ENCODE measurements at regions not wholly inside any gene's neighbourhood (a gene's known extent, or its start where the extent isn't known, plus 50 kb on each side); places are given as distances from the start of the nearest gene placed in this dataset.

GRCh38 chr5:38795986-38796741 lies 49.6 kb upstream of the OSMR start:
- no peak for TF ChIP-seq EZH2 (IDR thresholded peaks at IDR 0.05; ENCODE audit: insufficient read depth, poor library complexity, severe bottlenecking)
- no peak for TF ChIP-seq EZH2phosphoT487 (IDR thresholded peaks at IDR 0.05; ENCODE audit: insufficient read depth, low read depth)
